Dermis microvascular lymphatic vessel endothelial cell (primary cell): ENCODE measurements at regions not wholly inside any gene's neighbourhood (a gene's known extent, or its start where the extent isn't known, plus 50 kb on each side); places are given as distances from the start of the nearest gene placed in this dataset.

Experiments
- DNase-seq, 2 donors: peaks; one replicate each; pipeline versions ENCODE4 v3.0.0 to v3.0.0-alpha.2; 2010; ENCODE audit warnings: low read depth in 2 of 2

DNA sequence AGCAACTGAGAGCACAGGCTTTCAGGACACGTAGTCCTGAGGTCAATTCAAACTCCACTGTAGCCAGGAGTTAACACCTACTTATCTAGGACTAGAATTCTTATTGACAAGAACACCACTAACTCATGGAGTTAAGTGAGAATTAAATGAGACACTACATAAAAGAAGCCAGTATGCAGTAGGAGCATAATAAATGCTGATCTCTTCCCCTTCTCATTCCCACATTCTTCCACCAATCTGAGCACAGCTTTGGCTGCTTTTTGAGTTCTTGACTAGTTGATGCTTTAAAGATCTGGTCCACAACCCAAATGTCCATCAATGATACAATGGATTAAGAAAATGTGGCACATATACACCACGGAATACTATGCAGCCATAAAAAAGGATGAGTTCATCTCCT lies 55.2 kb downstream of the TTC32 start:
- no peak for DNase-seq

DNA sequence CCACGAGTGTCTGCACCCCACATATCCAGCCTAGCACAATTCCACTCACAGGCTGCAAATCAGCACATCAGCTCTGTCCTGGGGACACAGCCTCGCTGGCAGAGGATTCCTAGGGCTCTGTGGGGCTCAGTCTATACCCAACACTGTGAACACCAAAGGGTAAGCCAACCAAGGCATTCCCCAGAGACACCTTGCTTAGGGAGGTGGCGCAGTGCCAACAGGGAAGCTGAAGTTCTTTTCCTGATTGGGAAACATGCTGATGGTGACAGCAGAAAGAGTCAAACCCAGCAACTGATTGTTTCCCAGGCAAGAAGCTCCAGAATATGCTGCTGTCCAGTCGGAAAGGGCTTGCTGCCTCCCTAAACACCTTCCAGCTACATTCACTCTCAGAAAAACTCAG lies 55.8 kb downstream of the TTC32 start:
- no peak for DNase-seq

DNA sequence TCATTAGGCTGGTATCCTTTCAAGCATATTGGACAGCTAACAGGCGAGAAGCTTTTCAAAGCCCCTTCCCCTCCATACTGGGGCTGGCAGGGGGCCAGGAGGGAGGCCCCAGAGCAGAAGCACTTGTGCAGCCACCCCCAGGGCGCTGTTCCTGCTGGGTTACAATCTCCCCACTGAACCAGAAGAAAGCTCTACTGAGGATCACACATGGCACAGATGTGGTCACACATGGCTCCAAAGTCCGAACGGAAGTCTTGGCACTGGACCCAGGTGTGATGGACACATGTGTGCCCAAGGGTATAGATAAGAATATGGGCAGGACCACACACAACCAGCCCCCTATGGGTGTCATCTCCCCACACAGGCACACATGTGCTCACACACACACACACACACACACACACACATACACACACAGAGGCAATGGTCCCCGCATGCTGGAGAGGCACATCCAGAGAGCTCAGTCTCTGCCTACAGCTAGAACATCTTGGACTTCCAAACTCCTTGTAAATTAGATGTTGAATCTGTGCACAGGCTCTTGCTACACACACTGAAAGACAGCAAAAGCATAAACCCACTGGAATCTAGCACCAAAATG lies 56.4 kb downstream of the TTC32 start:
- no peak for DNase-seq

DNA sequence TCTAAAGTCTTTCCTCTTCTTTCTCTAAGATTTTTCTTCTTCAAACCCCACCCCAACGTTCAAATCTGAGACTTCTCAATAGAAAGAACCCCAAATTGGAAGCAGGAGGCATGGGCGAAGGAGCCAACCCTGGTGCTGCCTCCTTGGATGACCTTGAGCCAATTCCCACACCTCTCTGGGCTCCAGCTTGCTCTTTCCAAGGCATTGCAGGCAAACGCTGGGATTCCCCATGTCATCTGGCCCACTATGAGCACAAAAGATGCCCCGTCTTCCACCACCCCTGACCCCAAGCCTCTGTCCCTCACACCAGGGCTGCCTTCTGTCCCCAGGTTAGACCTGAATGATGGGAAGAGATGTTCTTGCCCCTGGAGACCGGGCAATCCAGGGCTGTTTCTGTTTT lies 57.0 kb downstream of the TTC32 start:
- no peak for DNase-seq

DNA sequence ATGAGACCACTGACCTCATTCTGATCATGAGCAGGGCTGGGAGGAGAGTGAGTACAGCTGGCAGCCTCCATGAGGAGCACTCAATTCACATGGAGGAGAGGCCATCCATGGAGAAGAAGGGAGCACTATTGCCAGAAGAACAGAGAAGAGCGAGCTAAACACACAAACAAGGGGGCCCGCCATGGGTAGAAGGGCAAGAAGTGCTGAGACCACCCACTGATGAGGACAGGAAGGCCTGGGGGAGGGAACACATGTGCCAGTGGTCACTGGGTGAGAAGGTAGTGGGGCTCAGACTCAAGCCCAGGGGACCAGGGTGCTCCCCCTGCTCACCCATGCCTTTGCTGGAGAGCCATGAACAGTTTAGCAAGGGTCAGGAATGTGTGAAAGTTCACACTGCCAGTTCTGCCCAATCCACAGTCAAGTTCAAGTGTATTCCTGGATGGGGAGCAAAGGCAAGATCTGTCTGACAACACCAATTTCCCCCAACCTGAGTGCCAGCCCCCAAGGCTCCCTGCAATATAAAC lies 57.7 kb downstream of the TTC32 start:
- DNase-seq: no peak

GRCh38 chr2:19841918-19842693 lies 59.7 kb downstream of the TTC32 start:
- no peak for DNase-seq

- no peak for DNase-seq
These were observed 62.3 kb downstream of the TTC32 start for GRCh38 chr2:19839438-19839837.

- no peak for DNase-seq
These were observed 63.2 kb downstream of the TTC32 start for GRCh38 chr2:19838616-19839015.

DNA sequence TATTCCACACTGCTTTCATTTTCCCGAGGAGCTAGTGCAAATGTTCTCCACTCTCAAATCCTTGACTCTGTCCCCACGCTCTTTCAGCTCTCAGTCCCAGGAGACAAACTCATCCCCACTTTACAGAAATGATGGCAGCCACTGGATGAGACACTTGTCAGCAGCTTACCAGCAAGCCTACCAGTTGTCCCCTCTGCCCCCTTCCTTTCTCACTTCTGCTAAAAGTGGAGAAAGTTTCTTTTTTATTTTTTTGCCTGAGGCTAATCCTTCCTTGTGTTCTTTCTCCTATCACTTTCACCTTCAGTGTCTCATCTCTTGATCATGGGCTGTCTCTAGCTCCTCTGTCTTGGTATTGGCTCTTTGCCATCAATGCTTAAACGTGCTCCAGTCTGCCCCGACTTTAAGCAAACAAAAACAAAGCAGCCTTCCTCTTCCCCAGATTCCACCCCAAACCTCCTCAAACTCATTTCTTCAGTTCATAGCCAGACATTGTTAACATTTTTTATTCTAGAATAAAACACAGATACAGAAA lies 64.5 kb downstream of the TTC32 start:
- no peak for DNase-seq

- no peak for DNase-seq
These were observed 66.0 kb downstream of the TTC32 start for GRCh38 chr2:19835781-19836281.

DNA sequence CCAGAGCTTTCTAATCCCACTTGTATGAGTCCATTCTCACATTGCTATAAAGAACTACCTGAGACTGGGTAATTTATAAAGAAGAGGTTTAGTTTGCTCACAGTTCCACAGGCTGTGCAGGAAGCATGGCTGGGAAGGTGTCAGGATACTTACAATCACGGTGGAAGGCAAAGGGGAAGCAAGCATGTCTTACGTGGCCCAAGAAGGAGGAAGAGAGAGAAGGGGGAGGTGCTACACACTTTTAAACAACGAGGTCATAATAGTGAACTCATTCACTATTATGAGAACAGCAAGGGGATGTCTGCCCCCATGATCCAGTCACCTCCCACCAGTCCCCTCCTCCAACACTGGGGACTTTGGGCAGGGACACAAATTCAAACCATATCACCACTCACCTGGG lies 67.8 kb downstream of the TTC32 start:
- DNase-seq: no peak

GRCh38 chr2:19829672-19830071 lies 72.1 kb downstream of the TTC32 start:
- DNase-seq: no peak

GRCh38 chr2:19826874-19827273 lies 74.9 kb downstream of the TTC32 start:
- DNase-seq: no peak

- DNase-seq: no peak
These were observed 78.3 kb downstream of the TTC32 start for GRCh38 chr2:19823507-19823906.

DNA sequence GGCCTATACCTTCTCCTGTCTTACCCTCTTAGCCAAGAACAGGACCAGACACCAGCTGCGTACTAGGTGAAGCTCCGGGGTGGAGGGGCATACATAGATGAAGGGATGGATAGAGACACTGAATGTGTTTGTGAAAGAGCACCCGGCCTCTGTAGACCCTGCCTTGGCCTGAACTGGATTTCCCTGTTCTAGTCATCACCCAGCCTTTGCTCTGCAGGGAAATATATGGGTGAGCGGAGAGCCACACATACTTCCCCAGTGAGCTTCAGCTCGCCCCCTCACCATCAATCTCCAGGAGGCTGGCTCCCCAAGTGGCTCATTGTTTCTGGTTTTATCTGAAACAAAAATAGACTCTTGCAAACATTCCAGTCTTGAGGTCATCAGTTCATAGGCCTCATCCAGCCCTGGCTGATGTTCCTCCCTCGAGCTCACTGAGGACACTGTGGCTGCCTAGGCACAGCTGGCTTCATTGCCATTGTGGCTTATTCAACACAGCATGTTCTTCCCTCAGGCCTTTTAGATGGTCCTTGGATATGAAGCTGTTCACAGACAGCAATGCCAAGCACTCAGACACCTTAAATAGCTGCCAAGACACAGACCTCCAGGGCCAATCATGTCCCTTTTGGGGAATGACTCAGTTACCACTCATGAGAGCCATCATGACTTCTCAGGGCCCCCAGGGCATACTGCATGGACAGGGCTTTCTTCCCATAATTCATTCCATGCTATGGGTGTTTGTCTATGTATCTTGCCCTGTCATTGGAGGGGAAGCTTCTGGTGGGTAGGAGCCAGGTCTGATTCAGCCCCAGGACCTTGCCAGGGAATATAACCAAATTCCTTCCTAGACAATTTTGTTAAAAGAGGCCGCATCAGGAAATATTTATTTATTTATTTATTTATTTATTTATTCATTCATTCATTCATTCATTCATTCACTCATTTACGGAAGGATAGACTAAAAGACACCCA lies 82.4 kb downstream of the TTC32 start:
- DNase-seq: no peak

DNA sequence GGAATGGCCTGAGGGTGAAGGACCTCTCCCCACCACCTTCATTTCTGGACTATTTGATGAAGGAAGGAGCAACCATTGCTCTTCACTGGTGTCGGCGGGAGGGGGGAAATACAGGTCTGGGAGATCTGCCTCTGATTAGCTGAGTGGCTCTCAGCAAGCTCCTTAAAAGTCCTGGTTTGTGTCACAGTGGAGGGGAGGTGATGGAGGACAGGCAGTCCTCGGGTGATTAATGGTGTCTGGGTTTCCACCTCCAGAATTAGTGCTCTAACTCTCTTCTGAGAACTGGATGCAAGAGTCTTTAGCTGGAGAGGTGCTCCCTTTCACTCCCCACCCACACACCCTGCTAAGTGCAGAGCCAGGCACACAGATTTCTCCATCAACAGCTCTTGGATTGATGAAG lies 83.2 kb downstream of the TTC32 start:
- DNase-seq: no peak

DNA sequence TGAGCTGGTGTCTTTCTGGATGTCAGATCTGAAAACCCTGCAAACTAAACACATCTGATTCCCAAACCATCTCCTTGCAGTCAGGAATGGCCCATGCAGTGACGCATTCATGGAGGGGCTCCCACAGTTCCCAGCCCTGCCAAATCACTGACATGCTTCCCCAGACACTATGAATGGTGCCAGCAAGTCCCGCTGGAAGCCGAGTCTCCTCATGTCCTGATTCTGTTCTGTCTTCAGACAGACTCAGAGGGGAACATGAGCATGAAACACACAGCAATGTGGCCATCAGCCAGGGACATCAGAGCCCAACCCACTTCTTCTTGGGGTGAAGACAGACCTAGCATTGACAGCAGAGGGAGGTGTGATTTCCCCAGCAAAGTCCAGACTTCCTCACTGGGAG lies 83.7 kb downstream of the TTC32 start:
- no peak for DNase-seq

GRCh38 chr2:19815746-19816145 lies 86.0 kb downstream of the TTC32 start:
- DNase-seq: no peak

DNA sequence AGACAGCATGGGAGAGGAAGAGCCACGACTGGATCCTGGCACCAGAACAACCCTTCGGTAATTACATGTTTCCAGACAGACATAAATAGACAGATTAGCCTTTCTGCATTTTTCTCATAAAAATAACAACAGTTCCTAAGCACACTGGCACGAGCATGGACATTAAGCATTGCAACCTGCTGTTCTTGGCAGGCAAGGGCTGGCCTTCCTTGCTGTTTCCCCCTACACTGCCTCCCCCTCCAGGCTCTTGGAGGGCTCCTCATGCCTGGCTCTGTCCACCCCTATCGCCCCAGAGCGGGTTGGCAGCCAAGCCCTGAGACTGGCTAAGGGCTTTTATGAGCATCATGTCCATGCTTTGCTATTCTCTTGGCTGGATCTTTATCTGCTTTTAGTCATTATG lies 89.6 kb downstream of the TTC32 start:
- DNase-seq: no peak

DNA sequence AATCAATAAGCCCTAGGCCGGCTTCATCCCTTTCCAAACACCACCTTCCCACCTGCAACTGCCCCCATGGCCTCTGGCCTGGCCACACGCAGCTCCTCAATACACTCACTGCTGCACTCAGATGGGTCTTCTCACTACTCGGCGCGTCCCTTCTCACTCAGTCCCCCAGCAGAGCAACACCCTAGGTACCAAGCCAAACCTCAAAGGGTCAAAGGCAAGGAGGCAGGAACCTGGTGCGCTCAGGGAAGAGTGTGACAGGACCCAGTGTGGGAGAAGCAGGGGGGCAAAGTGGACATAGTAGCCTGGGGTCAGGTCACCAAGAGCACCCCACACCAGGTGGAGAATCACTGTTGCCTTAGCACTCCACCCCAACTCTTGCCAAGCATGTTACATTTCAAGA lies 90.6 kb downstream of the TTC32 start:
- no peak for DNase-seq

GRCh38 chr2:19810637-19811036 lies 91.1 kb downstream of the TTC32 start:
- DNase-seq: no peak

- no peak for DNase-seq
These were observed 91.6 kb downstream of the TTC32 start for GRCh38 chr2:19810148-19810547.
